ENCODE measurements at regions not wholly inside any gene's neighbourhood (a gene's known extent, or its start where the extent isn't known, plus 50 kb on each side); places are given as distances from the start of the nearest gene placed in this dataset.
"Not testable (repeated sequence)": the region's sequence is repeated elsewhere in the genome, so short reads cannot be mapped to it uniquely, and the experiment has no call there.

GRCh38 chr1:214095896-214096295 lies 108.1 kb downstream of the PROX1 start:
- not testable (repeated sequence) for DNase-seq (ENCODE audit: low read depth)

DNA sequence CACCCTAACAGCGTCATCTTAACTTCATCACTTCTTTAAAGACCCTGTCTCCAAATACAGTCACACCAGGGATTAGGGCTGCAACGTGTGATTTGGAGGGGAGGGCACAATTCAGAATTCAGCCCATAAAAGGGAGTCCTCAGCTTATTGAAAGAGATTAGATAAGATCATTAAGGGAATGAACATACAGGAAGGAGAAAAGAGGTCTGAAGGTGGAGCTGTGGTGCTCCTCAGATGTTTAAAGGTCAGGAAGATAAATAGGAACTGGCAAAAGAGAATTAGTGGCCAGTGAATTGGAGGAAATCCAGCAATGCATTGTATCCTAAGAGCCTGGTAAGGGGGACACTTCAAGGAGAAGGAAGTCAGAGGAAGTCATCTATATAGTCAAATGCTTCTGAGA lies 113.5 kb downstream of the PROX1 start:
- DNase-seq (ENCODE audit: low read depth): no peak

DNA sequence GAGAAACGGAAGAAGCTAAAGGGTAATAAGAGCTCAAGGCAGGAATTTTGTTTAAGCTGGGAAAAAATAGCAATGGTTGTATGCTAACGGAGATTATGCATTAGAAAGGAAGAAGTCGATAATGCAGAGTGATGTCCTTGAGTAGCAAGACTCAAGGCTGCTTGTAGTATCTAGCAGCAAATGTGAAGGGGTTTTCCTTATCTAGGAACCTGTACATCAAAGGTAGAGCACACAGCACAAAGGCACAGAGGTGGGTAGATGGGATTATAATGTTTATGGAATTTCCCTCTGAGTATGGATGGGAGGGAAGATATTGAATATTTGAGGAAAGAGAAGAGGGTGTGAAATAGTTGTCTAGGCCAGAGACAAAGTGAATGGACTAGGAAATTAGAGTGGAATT lies 114.1 kb downstream of the PROX1 start:
- no peak for DNase-seq (ENCODE audit: low read depth)

DNA sequence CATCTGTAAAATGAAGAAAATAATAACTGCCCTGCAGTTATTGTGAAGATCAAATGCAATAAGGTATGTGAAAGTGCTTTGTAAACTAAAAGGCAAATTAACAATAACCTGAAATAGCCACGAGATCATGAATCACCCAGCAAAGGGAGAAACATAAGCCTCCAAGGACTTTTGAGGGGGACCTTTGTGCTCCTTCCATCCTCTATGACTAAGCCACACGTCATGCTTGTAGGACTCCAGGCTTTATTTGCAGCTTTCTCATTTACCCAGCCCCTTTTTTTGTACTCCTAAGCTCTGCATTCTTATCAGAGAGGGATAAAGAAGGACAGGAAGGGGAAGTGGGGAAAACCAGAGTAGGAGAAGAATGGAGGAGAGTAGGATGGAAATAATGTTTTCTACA lies 115.1 kb downstream of the PROX1 start:
- DNase-seq (ENCODE audit: low read depth): no peak

- no peak for DNase-seq (ENCODE audit: low read depth)
Measured at GRCh38 chr1:214103778-214104177, 116.0 kb downstream of the PROX1 start.

- DNase-seq (ENCODE audit: low read depth): no peak
Measured at GRCh38 chr1:214106375-214106774, 118.6 kb downstream of the PROX1 start.

DNA sequence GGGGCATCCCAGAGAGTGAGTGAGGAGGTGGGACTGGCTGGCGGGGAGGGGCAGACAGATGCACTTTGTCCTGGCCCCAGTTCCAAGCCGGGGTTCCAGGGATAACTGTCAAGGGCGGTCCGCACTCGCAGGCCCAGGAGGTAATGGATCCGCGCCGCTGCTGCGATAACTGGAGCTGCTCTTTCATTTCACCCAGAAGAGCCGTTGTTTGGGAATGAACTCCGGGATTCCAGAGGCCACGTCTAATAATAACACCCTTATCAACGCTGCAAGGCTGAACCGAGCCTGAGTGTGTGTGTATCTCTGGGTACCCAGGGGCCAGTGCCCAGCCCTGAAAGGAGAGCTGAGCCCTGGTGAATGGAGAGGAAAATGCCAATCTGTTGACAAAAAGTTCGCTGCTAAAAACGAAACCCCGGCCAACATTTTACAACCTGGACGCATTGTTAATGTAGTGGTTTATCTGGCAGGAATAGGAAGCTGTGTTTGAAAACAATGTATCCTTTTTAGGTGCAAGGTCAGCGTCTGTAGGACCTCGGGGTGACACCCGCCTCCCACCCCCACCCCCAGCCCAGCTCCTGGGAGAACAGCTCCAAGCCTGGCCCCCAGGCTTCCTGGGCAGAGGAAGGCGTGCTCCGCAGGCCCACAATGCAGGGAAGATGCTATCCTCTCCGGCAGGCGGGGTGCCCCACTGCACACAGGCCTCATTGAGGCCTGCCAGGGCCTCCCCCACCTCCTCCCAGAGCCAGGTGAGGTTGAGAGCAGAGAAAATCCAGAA lies 119.7 kb downstream of the PROX1 start:
- DNase-seq (ENCODE audit: low read depth): no peak

- no peak for DNase-seq (ENCODE audit: low read depth)
Measured at GRCh38 chr1:214108097-214108446, 120.3 kb downstream of the PROX1 start.

DNA sequence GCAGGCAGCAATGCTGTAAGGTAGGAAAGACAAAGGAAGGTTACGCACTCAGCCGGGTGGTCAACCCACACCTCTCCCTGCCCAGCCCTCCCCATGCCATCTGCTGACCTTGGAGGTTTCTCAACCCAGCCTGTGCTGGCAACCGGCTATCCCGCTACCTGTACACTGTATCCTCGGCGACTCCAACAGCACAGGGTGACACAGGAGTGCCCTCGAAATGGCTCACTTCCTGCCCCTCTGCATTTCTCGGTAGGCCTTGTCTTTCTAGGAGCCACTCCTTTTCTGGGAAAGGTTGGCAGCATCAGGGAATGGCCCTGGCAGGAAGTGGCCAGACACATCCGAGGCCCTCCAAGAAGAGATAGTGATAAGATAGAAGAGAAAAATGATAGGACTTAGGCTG lies 124.0 kb downstream of the PROX1 start:
- DNase-seq (ENCODE audit: low read depth): no peak

DNA sequence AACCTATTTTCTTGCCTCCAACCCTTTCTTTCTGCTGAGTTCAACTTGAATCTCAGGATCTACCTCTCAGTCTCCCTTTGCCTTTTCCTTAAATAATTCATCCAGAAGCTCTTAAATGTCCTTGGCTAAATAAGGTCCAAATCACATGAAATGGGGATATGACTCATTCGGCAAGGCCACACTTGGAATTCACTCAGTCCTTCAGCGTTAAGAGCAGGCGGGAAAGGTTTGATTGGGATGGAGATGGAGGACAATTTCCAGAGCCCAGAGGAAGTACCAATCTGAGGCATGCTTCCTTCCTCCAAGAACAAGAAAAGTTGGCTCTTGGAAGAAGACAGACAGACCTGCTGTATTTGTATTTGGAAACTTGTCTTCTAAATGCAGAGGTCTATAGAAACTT lies 128.5 kb downstream of the PROX1 start:
- no peak for DNase-seq (ENCODE audit: low read depth)

- DNase-seq (ENCODE audit: low read depth): no peak
Measured at GRCh38 chr1:214117780-214118179, 130.0 kb downstream of the PROX1 start.

GRCh38 chr1:214120191-214120590 lies 132.4 kb downstream of the PROX1 start:
- no peak for DNase-seq (ENCODE audit: low read depth)

DNA sequence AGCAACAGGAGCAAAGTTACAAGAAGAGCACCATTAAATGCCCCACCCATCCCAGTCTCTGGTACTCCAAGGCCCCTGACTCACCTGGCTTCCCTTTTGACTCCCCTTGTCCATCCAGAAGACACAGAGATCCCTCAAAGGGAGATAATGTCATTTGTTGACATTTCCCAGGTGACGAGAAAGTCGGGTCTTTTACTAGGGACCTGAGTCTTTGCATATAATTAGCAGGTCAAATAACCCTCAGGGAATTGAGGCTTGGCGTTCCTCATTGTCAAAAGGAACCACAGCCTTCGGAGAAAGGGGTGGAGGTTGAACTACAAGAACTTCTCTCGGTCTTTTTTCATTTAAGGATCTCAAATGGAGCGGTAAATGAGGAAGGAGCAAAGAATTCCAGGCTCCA lies 133.2 kb downstream of the PROX1 start:
- DNase-seq (ENCODE audit: low read depth): no peak

DNA sequence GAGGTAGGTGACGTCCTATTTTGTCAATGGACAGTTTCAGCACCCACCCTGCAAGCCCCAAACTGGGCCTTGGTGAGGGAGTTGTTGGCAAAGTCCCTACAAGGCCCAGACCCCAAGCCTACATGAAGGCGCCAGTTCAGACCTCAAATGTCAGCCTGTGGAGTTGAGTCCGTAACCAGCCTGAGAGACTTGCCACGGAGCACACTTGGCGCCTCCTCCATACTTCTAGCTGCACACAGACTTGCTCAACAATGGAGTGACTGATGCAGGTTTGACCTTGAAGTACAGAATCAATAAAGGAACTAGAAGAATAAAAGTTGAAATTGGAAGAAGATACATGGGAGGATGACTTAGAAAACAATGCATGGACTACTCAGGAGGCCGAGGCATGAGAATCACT lies 134.3 kb downstream of the PROX1 start:
- no peak for DNase-seq (ENCODE audit: low read depth)

DNA sequence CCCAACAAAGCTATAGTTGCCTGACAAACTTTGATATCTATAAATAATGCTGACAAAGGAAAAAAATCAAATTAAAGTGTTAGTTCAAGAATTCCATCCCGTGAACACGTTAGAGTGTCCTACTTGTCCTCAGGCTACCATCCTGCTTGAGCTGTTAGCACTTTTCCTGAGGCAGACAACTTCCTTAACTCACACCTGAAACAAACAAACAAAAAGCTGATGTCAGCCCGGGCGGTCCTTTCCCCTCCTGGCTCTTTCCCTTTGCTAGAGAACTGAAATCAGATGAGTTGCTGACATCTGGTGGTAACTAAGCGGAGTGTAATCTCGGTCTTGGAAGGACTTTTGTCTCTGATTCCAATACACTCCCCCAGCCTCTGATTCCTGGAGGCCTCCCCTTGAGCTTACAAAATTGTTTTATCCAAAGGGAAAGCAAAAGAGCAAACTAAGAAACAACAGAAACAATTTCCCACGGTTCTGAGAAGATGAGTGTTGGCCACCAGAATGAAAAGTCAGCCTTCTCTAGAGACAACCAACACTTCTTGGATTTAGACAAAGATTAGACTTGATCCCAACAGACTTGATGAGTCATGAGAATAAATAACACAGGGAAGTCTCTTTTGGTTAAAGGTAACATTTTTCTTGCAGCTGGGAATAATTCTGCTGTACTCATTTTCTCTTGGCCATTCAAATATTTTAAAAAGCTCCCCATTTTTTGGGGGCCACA lies 135.4 kb downstream of the PROX1 start:
- peak; percentile 14 for DNase-seq (ENCODE audit: low read depth)

GRCh38 chr1:214124281-214124805 lies 136.6 kb downstream of the PROX1 start:
- DNase-seq (ENCODE audit: low read depth): no peak

DNA sequence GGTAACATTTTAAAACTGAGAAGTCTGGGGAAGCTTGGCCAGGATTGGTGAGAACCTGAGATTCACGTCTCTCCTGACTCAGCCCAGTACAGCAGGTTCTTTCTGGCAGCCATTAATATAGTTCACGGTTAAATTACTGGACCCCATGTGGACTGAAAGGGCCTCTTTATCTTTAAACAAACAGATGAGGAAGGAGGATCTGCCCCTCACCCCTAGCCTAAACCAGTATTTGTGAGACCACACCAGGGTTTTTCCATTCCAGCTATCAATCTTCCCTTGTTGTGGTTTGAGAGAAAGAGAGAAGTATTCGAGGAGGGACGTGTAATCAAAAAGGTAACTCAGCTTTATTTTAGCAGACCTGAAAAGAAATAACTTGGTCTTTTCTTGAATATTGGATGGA lies 137.1 kb downstream of the PROX1 start:
- DNase-seq (ENCODE audit: low read depth): no peak

GRCh38 chr1:214125819-214126218 lies 138.0 kb downstream of the PROX1 start:
- no peak for DNase-seq (ENCODE audit: low read depth)

GRCh38 chr1:214126697-214127146 lies 138.9 kb downstream of the PROX1 start:
- no peak for DNase-seq (ENCODE audit: low read depth)

DNA sequence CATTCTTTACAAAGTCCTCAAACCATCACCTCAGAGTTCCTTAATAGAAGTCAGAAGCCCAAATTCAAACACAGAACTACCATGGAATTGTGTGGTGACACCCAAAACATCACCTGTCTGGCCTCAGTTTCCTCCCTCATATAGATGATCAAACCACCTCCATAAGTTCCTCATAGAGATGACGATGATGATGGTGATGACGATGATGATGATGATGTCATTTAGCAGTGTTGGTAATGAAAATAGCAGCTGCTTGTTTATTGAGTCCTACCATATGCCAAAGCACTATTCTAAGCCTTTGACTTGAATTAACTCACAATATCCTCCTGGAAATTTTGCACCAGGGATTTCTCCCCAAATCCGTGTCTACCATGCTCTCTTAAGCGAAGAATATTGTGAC lies 139.9 kb downstream of the PROX1 start:
- DNase-seq (ENCODE audit: low read depth): no peak

GRCh38 chr1:214135886-214136285 lies 145.1 kb upstream of the SMYD2 start:
- DNase-seq (ENCODE audit: low read depth): peak; percentile 6

- DNase-seq (ENCODE audit: low read depth): no peak
Measured at GRCh38 chr1:214136324-214136919, 144.5 kb upstream of the SMYD2 start.

DNA sequence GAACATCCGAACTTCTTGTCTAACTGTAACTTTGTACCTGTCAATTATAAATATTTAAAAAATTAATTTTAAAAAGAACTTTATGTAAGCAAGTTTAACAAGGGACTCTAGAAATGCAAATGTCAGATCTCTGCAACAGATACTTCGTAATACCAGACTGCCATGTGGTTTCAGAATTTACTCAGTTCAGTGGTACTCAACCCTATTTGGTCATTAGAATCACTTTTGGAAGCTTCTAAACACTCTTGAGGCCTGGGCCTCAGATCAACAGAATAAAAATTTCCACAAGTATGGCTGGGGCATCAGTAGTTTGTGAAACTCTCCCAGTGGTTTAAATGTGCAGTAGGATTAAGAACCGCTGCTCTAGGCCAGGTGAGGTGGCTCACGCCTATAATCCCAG lies 139.5 kb upstream of the SMYD2 start:
- no peak for DNase-seq (ENCODE audit: low read depth)
